ENCODE measurements at regions not wholly inside any gene's neighbourhood (a gene's known extent, or its start where the extent isn't known, plus 50 kb on each side); places are given as distances from the start of the nearest gene placed in this dataset.

- no peak for TF ChIP-seq EZH2phosphoT487 (IDR thresholded peaks at IDR 0.05; ENCODE audit: low read length)
- TF ChIP-seq, protein P1, sequence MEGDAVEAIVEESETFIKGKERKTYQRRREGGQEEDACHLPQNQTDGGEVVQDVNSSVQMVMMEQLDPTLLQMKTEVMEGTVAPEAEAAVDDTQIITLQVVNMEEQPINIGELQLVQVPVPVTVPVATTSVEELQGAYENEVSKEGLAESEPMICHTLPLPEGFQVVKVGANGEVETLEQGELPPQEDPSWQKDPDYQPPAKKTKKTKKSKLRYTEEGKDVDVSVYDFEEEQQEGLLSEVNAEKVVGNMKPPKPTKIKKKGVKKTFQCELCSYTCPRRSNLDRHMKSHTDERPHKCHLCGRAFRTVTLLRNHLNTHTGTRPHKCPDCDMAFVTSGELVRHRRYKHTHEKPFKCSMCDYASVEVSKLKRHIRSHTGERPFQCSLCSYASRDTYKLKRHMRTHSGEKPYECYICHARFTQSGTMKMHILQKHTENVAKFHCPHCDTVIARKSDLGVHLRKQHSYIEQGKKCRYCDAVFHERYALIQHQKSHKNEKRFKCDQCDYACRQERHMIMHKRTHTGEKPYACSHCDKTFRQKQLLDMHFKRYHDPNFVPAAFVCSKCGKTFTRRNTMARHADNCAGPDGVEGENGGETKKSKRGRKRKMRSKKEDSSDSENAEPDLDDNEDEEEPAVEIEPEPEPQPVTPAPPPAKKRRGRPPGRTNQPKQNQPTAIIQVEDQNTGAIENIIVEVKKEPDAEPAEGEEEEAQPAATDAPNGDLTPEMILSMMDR (IDR thresholded peaks at IDR 0.05; ENCODE audit: low read length), result no peak
These were observed 553.3 kb downstream of the CCDC171 start for GRCh38 chr9:16106021-16106571.

Measured in MM.1S (cell line).